Neural crest cell (in vitro differentiated cells): ENCODE measurements at regions not wholly inside any gene's neighbourhood (a gene's known extent, or its start where the extent isn't known, plus 50 kb on each side); places are given as distances from the start of the nearest gene placed in this dataset.
"Not testable (repeated sequence)": the region's sequence is repeated elsewhere in the genome, so short reads cannot be mapped to it uniquely, and the experiment has no call there.

Experiments used
- DNase-seq: peaks from one replicate; pipeline ENCODE4 v3.0.0; 2021; ENCODE audit warnings: low read depth, mixed read lengths, low spot score
- H3K27ac Mint-ChIP-seq: one replicate; pipeline ENCODE4 v1.8.0; 2021; ENCODE audit warnings: mild to moderate bottlenecking, mixed read lengths; ENCODE audit not compliant: unreplicated experiment
- H3K27me3 Mint-ChIP-seq: 2 replicates; pipeline ENCODE4 v1.8.0; 2021; ENCODE audit warnings: low read depth, mild to moderate bottlenecking, mixed read lengths
- H3K36me3 Mint-ChIP-seq: 2 replicates; pipeline ENCODE4 v1.8.0; 2021; ENCODE audit warnings: low read depth, mild to moderate bottlenecking, mixed read lengths
- H3K4me1 Mint-ChIP-seq: 2 replicates; pipeline ENCODE4 v1.8.0; 2021; ENCODE audit warnings: mixed read lengths
- H3K4me3 Mint-ChIP-seq: one replicate; pipeline ENCODE4 v1.8.0; 2021; ENCODE audit warnings: mild to moderate bottlenecking, mixed read lengths
- H3K9me3 Mint-ChIP-seq: 2 replicates; pipeline ENCODE4 v1.8.0; 2021; ENCODE audit warnings: mixed read lengths
- CTCF ChIP-seq: fragments of 200-600 bp; sonication (generic); conservative IDR thresholded peaks from 2 replicates; pipeline ENCODE4 v1.5.0; 2021; ENCODE audit warnings: antibody characterized with exemption, mild to moderate bottlenecking

DNA sequence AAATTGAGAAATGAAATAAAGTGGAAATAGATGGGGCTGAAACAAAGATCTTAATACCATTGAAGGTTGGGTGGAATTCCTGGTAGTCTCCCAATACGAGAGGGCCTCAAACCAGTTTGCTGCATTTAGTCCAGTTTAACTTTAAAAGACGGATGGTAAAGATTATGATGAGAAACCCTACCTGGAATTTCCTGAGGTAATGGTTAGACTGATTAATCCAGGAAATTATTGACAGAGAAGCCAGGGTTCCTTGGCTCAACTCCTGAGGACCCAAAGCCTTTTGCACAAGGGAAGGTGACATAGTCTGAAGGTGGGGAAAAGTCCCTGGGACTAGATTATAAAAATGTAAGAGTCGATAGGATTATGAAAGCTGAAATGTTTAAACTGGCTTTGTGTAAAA is 133.2 kb upstream of the SLITRK5 start:
- no peak overlapping the region for H3K4me3 Mint-ChIP-seq
- DNase-seq: no peak
- no peaks in the 10 kb centered on the region for H3K4me1 Mint-ChIP-seq
- no peak for TF ChIP-seq CTCF
- no peak overlapping the region for H3K27ac Mint-ChIP-seq
- H3K27me3 Mint-ChIP-seq: no peaks in the 10 kb centered on the region
- H3K36me3 Mint-ChIP-seq: no peaks in the 10 kb centered on the region
- no peaks in the 10 kb centered on the region for H3K9me3 Mint-ChIP-seq

DNA sequence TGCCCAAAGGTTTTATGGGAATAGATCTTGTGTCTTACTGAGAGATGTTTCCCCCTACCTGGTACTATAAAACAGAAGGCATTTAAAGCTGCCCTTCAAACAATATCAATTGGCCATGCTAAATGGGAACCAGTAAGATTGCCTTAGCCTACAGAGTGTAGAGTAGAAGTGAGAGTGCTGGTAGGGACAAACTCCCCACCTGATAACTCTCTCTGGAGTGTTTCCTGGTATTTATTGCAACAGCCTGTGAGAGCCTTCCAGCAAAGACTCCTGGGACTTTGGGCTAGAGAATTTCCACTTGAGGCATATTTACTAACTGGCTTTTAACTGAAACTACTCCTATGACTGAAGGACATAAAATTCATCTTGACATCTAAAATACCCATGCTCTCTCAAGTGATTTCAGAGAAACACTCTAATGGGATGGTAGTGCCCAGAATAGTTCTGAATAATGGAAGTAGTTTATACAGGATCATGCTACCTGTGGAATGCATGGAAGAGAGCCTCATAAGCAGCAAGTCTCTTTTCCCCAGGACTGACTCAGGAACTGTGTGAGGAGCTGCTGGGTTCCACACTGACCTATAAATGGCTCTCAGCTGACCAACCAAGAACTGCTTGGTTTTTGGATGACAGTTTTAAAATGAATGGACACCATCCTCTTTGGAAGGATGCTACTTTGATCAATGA is 132.7 kb upstream of the SLITRK5 start:
- Mint-ChIP-seq H3K4me1 (no peaks in the 10 kb centered on the region), H3K36me3 (peaks cover 1% of the 10 kb centered on the region), H3K9me3 (peaks cover 1% of the 10 kb centered on the region), H3K27me3 (no peaks in the 10 kb centered on the region), H3K4me3 (no peak overlapping the region), H3K27ac (no peak overlapping the region)
- TF ChIP-seq CTCF: no peak
- no peak for DNase-seq

- Mint-ChIP-seq H3K4me1 (no peaks in the 10 kb centered on the region), H3K9me3 (peaks cover 6% of the 10 kb centered on the region), H3K27ac (no peak overlapping the region), H3K4me3 (no peak overlapping the region), H3K36me3 (no peaks in the 10 kb centered on the region), H3K27me3 (no peaks in the 10 kb centered on the region)
- no peak for TF ChIP-seq CTCF
- DNase-seq: no peak
Observed at GRCh38 chr13:87553142-87553541, 118.0 kb upstream of the SLITRK5 start.

DNA sequence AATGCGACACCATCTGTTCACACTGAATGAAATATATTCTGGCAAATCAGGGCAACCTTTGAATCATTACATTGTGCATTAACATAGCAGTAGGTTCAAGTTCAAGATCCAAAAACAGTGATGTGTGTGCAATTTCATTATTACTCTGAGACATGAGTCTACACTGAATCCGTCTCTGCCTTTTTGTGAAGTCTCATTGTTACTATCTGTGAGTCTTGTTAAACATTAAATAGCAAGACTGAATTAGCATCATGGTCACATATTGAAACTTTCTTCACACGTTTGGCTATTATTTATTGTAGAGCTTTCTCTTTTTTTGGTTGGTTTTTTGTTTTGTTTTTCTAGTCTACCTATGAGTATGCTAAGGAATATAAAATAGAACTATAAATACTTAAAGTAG is 117.1 kb upstream of the SLITRK5 start:
- H3K27ac Mint-ChIP-seq: no peak overlapping the region

GRCh38 chr13:87557788-87558187 is 113.4 kb upstream of the SLITRK5 start:
- Mint-ChIP-seq H3K36me3 (peaks cover 2% of the 10 kb centered on the region), H3K9me3 (peaks cover 5% of the 10 kb centered on the region)

More for the DNA sequence above, 117.1 kb upstream of the SLITRK5 start:
- peaks cover 6% of the 10 kb centered on the region for H3K9me3 Mint-ChIP-seq
- H3K4me1 Mint-ChIP-seq: no peaks in the 10 kb centered on the region
- H3K36me3 Mint-ChIP-seq: no peaks in the 10 kb centered on the region
- no peak overlapping the region for H3K4me3 Mint-ChIP-seq
- no peak for TF ChIP-seq CTCF
- no peak for DNase-seq
- H3K27me3 Mint-ChIP-seq: no peaks in the 10 kb centered on the region

DNA sequence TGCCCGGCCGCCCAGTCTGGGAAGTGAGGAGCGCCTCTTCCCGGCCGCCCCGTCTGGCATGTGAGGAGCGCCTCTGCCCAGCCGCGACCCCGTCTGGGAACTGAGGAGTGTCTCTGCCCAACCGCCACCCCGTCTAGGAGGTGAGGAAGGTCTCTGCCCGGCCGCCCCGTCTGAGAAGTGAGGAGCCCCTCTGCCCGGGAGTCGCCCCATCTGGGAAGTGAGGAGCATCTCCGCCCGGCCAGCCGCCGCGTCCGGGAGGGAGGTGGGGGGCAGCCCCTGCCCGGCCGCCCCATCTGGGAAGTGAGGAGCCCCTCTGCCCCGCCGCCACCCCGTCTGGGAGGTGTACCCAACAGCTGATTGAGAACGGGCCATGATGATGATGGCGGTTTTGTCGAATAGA is 109.6 kb upstream of the SLITRK5 start:
- H3K4me3 Mint-ChIP-seq, H3K9me3 Mint-ChIP-seq, H3K36me3 Mint-ChIP-seq, H3K27ac Mint-ChIP-seq, H3K4me1 Mint-ChIP-seq, H3K27me3 Mint-ChIP-seq, DNase-seq: not testable (repeated sequence)

More at GRCh38 chr13:87557788-87558187, 113.4 kb upstream of the SLITRK5 start:
- DNase-seq: no peak
- Mint-ChIP-seq H3K4me1 (no peaks in the 10 kb centered on the region), H3K27me3 (no peaks in the 10 kb centered on the region), H3K27ac (no peak overlapping the region), H3K4me3 (no peak overlapping the region)
- TF ChIP-seq CTCF: no peak
